Kidney (tissue), 13 donors: ENCODE measurements at regions not wholly inside any gene's neighbourhood (a gene's known extent, or its start where the extent isn't known, plus 50 kb on each side); places are given as distances from the start of the nearest gene placed in this dataset.

Experiments used
- DNase-seq, 5 donors: peaks; one replicate each; pipeline ENCODE4 v3.0.0-alpha.2; 2013 to 2020
- FAIRE-seq: peaks from 2 replicates; lab custom pipeline; 2012; peaks lifted over from hg19 to GRCh38; lab: Jason Lieb, UNC
- H3K27ac ChIP-seq, 2 donors: one replicate each; pipeline ENCODE4 v1.7.0; 2013; ENCODE audit warnings: low read depth in 2 of 2, low read length in 2 of 2, inconsistent platforms in 1 of 2
- H3K27me3 ChIP-seq: one replicate; pipeline ENCODE4 v1.7.1; 2013; ENCODE audit warnings: low read length, inconsistent platforms; ENCODE audit not compliant: control insufficient read depth, insufficient read depth
- H3K36me3 ChIP-seq, 3 donors: one replicate each; pipeline versions ENCODE4 v1.7.0 to v1.7.1; 2013; ENCODE audit warnings: low read length in 3 of 3, control low read depth in 1 of 3, inconsistent platforms in 1 of 3; ENCODE audit not compliant: insufficient read depth in 3 of 3, control insufficient read depth in 2 of 3
- H3K4me1 ChIP-seq, 3 donors: one replicate each; pipeline versions ENCODE4 v1.7.0 to v1.7.1; 2013; ENCODE audit warnings: low read length in 3 of 3, inconsistent platforms in 1 of 3, low read depth in 1 of 3; ENCODE audit not compliant: control insufficient read depth in 2 of 3, insufficient read depth in 2 of 3
- H3K4me3 ChIP-seq, 3 donors: one replicate each; pipeline versions ENCODE4 v1.7.0 to v1.8.1; 2013; ENCODE audit warnings: low read length in 3 of 3, control low read depth in 1 of 3, inconsistent platforms in 1 of 3
- H3K9ac ChIP-seq, 3 donors: one replicate each; pipeline versions ENCODE4 v1.7.0 to v1.7.1; 2013; ENCODE audit warnings: low read length in 3 of 3, control low read depth in 1 of 3, inconsistent platforms in 1 of 3
- H3K9me3 ChIP-seq, 3 donors: one replicate each; pipeline versions ENCODE4 v1.7.0 to v1.7.1; 2013; ENCODE audit warnings: low read length in 3 of 3, control low read depth in 1 of 3, inconsistent platforms in 1 of 3; ENCODE audit not compliant: control insufficient read depth in 2 of 3, insufficient read depth in 1 of 3
- intact Hi-C: fragments of 100-400 bp; cut with DNase I; formaldehyde crosslinking; loops from one replicate; pipeline ENCODE4 v1.11.1; 2022
- TF ChIP-seq, protein P1 (sequence below): IDR thresholded peaks from 3 replicates; pipeline ENCODE4 v1.5.1; 2012; ENCODE audit warnings: mild to moderate bottlenecking, moderate library complexity, borderline replicate concordance; ENCODE audit not compliant: insufficient read depth; ENCODE audit errors: extremely low read depth
- donor health status: control.
- donor health status: control.
- donor health status: control.
- donor health status: control.
- donor health status: control.
- donor health status: DM: yes; HTN: yes; CAD: no.
- donor health status: Normal renal cell carcinoma (clear cell type).

GRCh38 chr18:53660306-53660705 lies 564.2 kb downstream of the MBD2 start:
- no peak overlapping the region for H3K4me3 ChIP-seq
- H3K9me3 ChIP-seq = peaks cover 0 to 5% (median 0%) of the 10 kb centered on the region in 3 donors
- no peak for DNase-seq
- FAIRE-seq = no peak
- H3K27me3 ChIP-seq = no peaks in the 10 kb centered on the region
- TF ChIP-seq, protein P1, sequence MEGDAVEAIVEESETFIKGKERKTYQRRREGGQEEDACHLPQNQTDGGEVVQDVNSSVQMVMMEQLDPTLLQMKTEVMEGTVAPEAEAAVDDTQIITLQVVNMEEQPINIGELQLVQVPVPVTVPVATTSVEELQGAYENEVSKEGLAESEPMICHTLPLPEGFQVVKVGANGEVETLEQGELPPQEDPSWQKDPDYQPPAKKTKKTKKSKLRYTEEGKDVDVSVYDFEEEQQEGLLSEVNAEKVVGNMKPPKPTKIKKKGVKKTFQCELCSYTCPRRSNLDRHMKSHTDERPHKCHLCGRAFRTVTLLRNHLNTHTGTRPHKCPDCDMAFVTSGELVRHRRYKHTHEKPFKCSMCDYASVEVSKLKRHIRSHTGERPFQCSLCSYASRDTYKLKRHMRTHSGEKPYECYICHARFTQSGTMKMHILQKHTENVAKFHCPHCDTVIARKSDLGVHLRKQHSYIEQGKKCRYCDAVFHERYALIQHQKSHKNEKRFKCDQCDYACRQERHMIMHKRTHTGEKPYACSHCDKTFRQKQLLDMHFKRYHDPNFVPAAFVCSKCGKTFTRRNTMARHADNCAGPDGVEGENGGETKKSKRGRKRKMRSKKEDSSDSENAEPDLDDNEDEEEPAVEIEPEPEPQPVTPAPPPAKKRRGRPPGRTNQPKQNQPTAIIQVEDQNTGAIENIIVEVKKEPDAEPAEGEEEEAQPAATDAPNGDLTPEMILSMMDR = no peak
- intact Hi-C loops = no loop called here
- no peak overlapping the region for H3K27ac ChIP-seq
- H3K4me1 ChIP-seq = no peaks in the 10 kb centered on the region
- H3K36me3 ChIP-seq = no peaks in the 10 kb centered on the region
- no peak overlapping the region for H3K9ac ChIP-seq

GRCh38 chr18:53657257-53657656 lies 567.2 kb downstream of the MBD2 start:
- FAIRE-seq (no peak), DNase-seq (no peak)
- no peak overlapping the region for H3K9ac ChIP-seq
- TF ChIP-seq, protein P1 = no peak
- H3K36me3 ChIP-seq = no peaks in the 10 kb centered on the region
- no peak overlapping the region for H3K4me3 ChIP-seq
- H3K27ac ChIP-seq = no peak overlapping the region
- H3K4me1 ChIP-seq = no peaks in the 10 kb centered on the region
- H3K27me3 ChIP-seq = no peaks in the 10 kb centered on the region
- intact Hi-C loops = no loop called here
- no peaks in the 10 kb centered on the region for H3K9me3 ChIP-seq

DNA sequence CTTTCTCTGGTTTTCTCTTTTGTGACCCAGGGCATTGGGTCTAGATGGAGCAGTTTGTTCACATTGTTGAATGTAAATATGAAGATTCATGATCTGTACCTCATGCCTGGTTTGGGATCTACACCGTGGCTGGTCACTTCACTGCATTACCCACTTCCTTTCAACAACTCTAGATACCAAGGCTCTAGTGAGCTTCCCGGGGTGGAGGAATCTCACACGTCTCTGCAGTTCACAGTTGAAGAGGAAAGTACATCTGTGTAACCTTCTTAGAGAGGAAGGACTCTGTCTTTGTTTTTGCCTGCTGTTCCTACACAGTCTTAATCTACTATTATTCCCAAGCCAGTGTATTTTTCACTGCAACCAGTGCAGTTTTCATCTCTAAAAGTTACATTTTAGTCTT lies 574.8 kb downstream of the MBD2 start:
- no peak overlapping the region for H3K4me3 ChIP-seq
- H3K27ac ChIP-seq = no peak overlapping the region
- H3K4me1 ChIP-seq = no peaks in the 10 kb centered on the region
- DNase-seq (no peak), FAIRE-seq (no peak)
- no peaks in the 10 kb centered on the region for H3K36me3 ChIP-seq
- no peak overlapping the region for H3K9ac ChIP-seq
- no peaks in the 10 kb centered on the region for H3K27me3 ChIP-seq
- H3K9me3 ChIP-seq = no peaks in the 10 kb centered on the region
- TF ChIP-seq, protein P1 = no peak
- intact Hi-C loops = no loop called here

- no peak for DNase-seq
- intact Hi-C loops = no loop called here
- H3K36me3 ChIP-seq = no peaks in the 10 kb centered on the region
- no peak for FAIRE-seq
- H3K9me3 ChIP-seq = no peaks in the 10 kb centered on the region
- no peaks in the 10 kb centered on the region for H3K27me3 ChIP-seq
- H3K9ac ChIP-seq = no peak overlapping the region
- TF ChIP-seq, protein P1 = no peak
- no peaks in the 10 kb centered on the region for H3K4me1 ChIP-seq
- H3K27ac ChIP-seq = no peak overlapping the region
- H3K4me3 ChIP-seq = no peak overlapping the region
Observed at GRCh38 chr18:53644799-53645471, 579.5 kb downstream of the MBD2 start.
